ENCODE measurements at regions not wholly inside any gene's neighbourhood (a gene's known extent, or its start where the extent isn't known, plus 50 kb on each side); places are given as distances from the start of the nearest gene placed in this dataset.

GRCh38 chr10:28425422-28425821 lies 107.5 kb upstream of the WAC start:
- TF ChIP-seq CTCF (IDR thresholded peaks at IDR 0.05) (no peak), POLR2A (IDR thresholded peaks at IDR 0.05) (no peak)

All from uterus (tissue), 2 donors.